ENCODE measurements at regions not wholly inside any gene's neighbourhood (a gene's known extent, or its start where the extent isn't known, plus 50 kb on each side); places are given as distances from the start of the nearest gene placed in this dataset.
"Not testable (repeated sequence)": the region's sequence is repeated elsewhere in the genome, so short reads cannot be mapped to it uniquely, and the experiment has no call there.

GRCh38 chrY:7672796-7673195 is 761.2 kb upstream of the AMELY start:
- Histone ChIP-seq H3K9me3 (ENCODE audit: control insufficient read depth in 2 of 2, insufficient read depth in 1 of 2, low read length in 1 of 2) (no peaks in the 10 kb centered on the region), H3K4me1 (ENCODE audit: control insufficient read depth in 2 of 2, insufficient read depth in 2 of 2, low read length in 2 of 2) (no peaks in the 10 kb centered on the region), H3K27ac (ENCODE audit: low read depth in 1 of 2, low read length in 1 of 2) (no peak overlapping the region), H3K4me3 (ENCODE audit: low read length in 2 of 2) (no peak overlapping the region), H3K36me3 (ENCODE audit: control insufficient read depth in 2 of 2, insufficient read depth in 2 of 2, low read length in 1 of 2) (no peaks in the 10 kb centered on the region), H3K27me3 (ENCODE audit: control insufficient read depth in 2 of 2, insufficient read depth in 1 of 2, low read length in 1 of 2) (no peaks in the 10 kb centered on the region)
- 98% methylated on average over 15 of the region's 15 CpGs for WGBS
- no peak for DNase-seq (ENCODE audit: low read depth in 6 of 9, low spot score in 9 of 9)

GRCh38 chrY:7663261-7663660 is 751.7 kb upstream of the AMELY start:
- Histone ChIP-seq H3K4me3 (ENCODE audit: low read length in 2 of 2) (no peak overlapping the region), H3K9me3 (ENCODE audit: control insufficient read depth in 2 of 2, insufficient read depth in 1 of 2, low read length in 1 of 2) (no peaks in the 10 kb centered on the region), H3K27ac (ENCODE audit: low read depth in 1 of 2, low read length in 1 of 2) (no peak overlapping the region), H3K4me1 (ENCODE audit: control insufficient read depth in 2 of 2, insufficient read depth in 2 of 2, low read length in 2 of 2) (no peaks in the 10 kb centered on the region), H3K36me3 (ENCODE audit: control insufficient read depth in 2 of 2, insufficient read depth in 2 of 2, low read length in 1 of 2) (no peaks in the 10 kb centered on the region), H3K27me3 (ENCODE audit: control insufficient read depth in 2 of 2, insufficient read depth in 1 of 2, low read length in 1 of 2) (no peaks in the 10 kb centered on the region)
- WGBS: 85% methylated on average over 4 of the region's 4 CpGs
- no peak for DNase-seq (ENCODE audit: low read depth in 6 of 9, low spot score in 9 of 9)

GRCh38 chrY:7659047-7659446 is 747.5 kb upstream of the AMELY start:
- H3K27ac ChIP-seq (ENCODE audit: low read depth in 1 of 2, low read length in 1 of 2): no peak overlapping the region

DNA sequence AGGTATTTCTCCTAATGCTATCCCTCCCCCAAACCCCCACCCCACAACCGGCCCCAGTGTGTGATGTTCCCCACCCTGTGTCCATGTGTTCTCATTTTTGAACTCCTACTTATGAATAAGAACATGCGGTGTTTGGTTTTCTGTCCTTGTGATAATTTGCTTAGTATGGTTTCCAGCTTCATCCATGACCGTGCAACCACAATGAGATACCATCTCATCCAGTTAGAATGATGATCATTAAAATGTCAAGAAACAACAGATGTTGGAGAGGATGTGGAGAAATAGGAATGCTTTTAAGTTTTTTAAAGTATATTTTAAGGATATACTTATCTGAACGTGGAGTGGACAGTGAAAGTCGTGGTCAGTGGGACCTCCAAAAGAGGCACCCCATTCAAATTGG is 745.0 kb upstream of the AMELY start:
- H3K4me1 ChIP-seq (ENCODE audit: control insufficient read depth in 2 of 2, insufficient read depth in 2 of 2, low read length in 2 of 2): no peaks in the 10 kb centered on the region
- no peaks in the 10 kb centered on the region for H3K9me3 ChIP-seq (ENCODE audit: control insufficient read depth in 2 of 2, insufficient read depth in 1 of 2, low read length in 1 of 2)
- no peak for DNase-seq (ENCODE audit: low read depth in 6 of 9, low spot score in 9 of 9)
- H3K27me3 ChIP-seq (ENCODE audit: control insufficient read depth in 2 of 2, insufficient read depth in 1 of 2, low read length in 1 of 2): no peaks in the 10 kb centered on the region
- H3K4me3 ChIP-seq (ENCODE audit: low read length in 2 of 2): no peak overlapping the region
- H3K36me3 ChIP-seq (ENCODE audit: control insufficient read depth in 2 of 2, insufficient read depth in 2 of 2, low read length in 1 of 2): no peaks in the 10 kb centered on the region
- no peak overlapping the region for H3K27ac ChIP-seq (ENCODE audit: low read depth in 1 of 2, low read length in 1 of 2)
- WGBS: 92% methylated on average over 5 of the region's 5 CpGs

More at GRCh38 chrY:7659047-7659446, 747.5 kb upstream of the AMELY start:
- Histone ChIP-seq H3K4me1 (ENCODE audit: control insufficient read depth in 2 of 2, insufficient read depth in 2 of 2, low read length in 2 of 2) (no peaks in the 10 kb centered on the region), H3K4me3 (ENCODE audit: low read length in 2 of 2) (no peak overlapping the region), H3K9me3 (ENCODE audit: control insufficient read depth in 2 of 2, insufficient read depth in 1 of 2, low read length in 1 of 2) (no peaks in the 10 kb centered on the region), H3K27me3 (ENCODE audit: control insufficient read depth in 2 of 2, insufficient read depth in 1 of 2, low read length in 1 of 2) (no peaks in the 10 kb centered on the region), H3K36me3 (ENCODE audit: control insufficient read depth in 2 of 2, insufficient read depth in 2 of 2, low read length in 1 of 2) (no peaks in the 10 kb centered on the region)
- 93% methylated on average over 5 of the region's 5 CpGs for WGBS
- no peak for DNase-seq (ENCODE audit: low read depth in 6 of 9, low spot score in 9 of 9)

DNA sequence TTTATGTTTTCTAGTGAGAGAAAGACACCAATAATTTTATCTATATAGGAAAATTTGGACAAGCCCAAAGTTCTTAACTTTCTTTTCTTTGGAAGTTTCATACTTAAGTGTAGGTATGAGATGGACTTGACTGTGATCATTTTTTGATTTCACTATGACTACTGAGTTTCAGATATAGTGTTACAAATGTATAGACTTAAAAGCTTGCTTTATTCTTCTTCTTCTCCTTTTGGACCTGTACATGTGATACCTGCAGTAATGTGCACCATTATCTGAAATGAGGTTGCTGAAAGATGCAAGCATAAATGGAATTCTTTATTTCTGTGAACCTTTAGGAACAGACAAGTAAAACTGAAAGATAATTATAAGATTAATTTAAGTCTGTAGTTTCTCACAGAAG is 743.4 kb upstream of the AMELY start:
- Histone ChIP-seq H3K9me3 (ENCODE audit: control insufficient read depth in 2 of 2, insufficient read depth in 1 of 2, low read length in 1 of 2) (no peaks in the 10 kb centered on the region), H3K4me3 (ENCODE audit: low read length in 2 of 2) (no peak overlapping the region), H3K36me3 (ENCODE audit: control insufficient read depth in 2 of 2, insufficient read depth in 2 of 2, low read length in 1 of 2) (no peaks in the 10 kb centered on the region), H3K4me1 (ENCODE audit: control insufficient read depth in 2 of 2, insufficient read depth in 2 of 2, low read length in 2 of 2) (no peaks in the 10 kb centered on the region), H3K27me3 (ENCODE audit: control insufficient read depth in 2 of 2, insufficient read depth in 1 of 2, low read length in 1 of 2) (no peaks in the 10 kb centered on the region), H3K27ac (ENCODE audit: low read depth in 1 of 2, low read length in 1 of 2) (no peak overlapping the region)
- no peak for DNase-seq (ENCODE audit: low read depth in 6 of 9, low spot score in 9 of 9)

- not testable (repeated sequence) for DNase-seq (ENCODE audit: low read depth in 6 of 9, low spot score in 9 of 9); H3K4me1 ChIP-seq (ENCODE audit: control insufficient read depth in 2 of 2, insufficient read depth in 2 of 2, low read length in 2 of 2); H3K27me3 ChIP-seq (ENCODE audit: control insufficient read depth in 2 of 2, insufficient read depth in 1 of 2, low read length in 1 of 2); H3K4me3 ChIP-seq (ENCODE audit: low read length in 2 of 2); H3K27ac ChIP-seq (ENCODE audit: low read depth in 1 of 2, low read length in 1 of 2); H3K36me3 ChIP-seq (ENCODE audit: control insufficient read depth in 2 of 2, insufficient read depth in 2 of 2, low read length in 1 of 2); H3K9me3 ChIP-seq (ENCODE audit: control insufficient read depth in 2 of 2, insufficient read depth in 1 of 2, low read length in 1 of 2)
- WGBS: 93% methylated on average over 1 of the region's 1 CpG
Observed at GRCh38 chrY:7649866-7650265, 738.3 kb upstream of the AMELY start.
